H9 (cell line): ENCODE measurements at regions not wholly inside any gene's neighbourhood (a gene's known extent, or its start where the extent isn't known, plus 50 kb on each side); places are given as distances from the start of the nearest gene placed in this dataset.

Experiments used
- DNase-seq: peaks from one replicate; pipeline ENCODE4 v3.0.0-alpha.2; 2017
- H2AFZ ChIP-seq: one replicate; pipeline ENCODE4 v1.6.1; 2013; ENCODE audit warnings: mild to moderate bottlenecking, low read length, control low read depth, moderate library complexity
- H2AK5ac ChIP-seq: 2 replicates; pipeline ENCODE4 v1.6.1; 2013; ENCODE audit warnings: low read length, control low read depth, mixed read lengths; ENCODE audit not compliant: insufficient read length
- H2BK120ac ChIP-seq: one replicate; pipeline ENCODE4 v1.6.1; 2013; ENCODE audit warnings: low read depth, mild to moderate bottlenecking, low read length, control low read depth, inconsistent platforms; ENCODE audit not compliant: poor library complexity, severe bottlenecking
- H2BK12ac ChIP-seq: 2 replicates; pipeline ENCODE4 v1.6.1; 2013; ENCODE audit warnings: low read length, control low read depth, mixed read lengths, low read depth; ENCODE audit not compliant: insufficient read length
- H2BK15ac ChIP-seq: 2 replicates; pipeline ENCODE4 v1.6.1; 2013; ENCODE audit warnings: low read depth, low read length, control low read depth
- H2BK20ac ChIP-seq: one replicate; pipeline ENCODE4 v1.6.1; 2013; ENCODE audit warnings: low read depth, mild to moderate bottlenecking, low read length, control low read depth, inconsistent platforms; ENCODE audit not compliant: poor library complexity, severe bottlenecking
- H2BK5ac ChIP-seq: 2 replicates; pipeline ENCODE4 v1.6.1; 2013; ENCODE audit warnings: low read length, control low read depth, mixed read lengths; ENCODE audit not compliant: insufficient read length
- H3K14ac ChIP-seq: 2 replicates; pipeline ENCODE4 v1.6.1; 2013; ENCODE audit warnings: low read length, control low read depth; ENCODE audit not compliant: insufficient read depth
- H3K18ac ChIP-seq: 2 replicates; pipeline ENCODE4 v1.6.1; 2013; ENCODE audit warnings: low read depth, mild to moderate bottlenecking, mixed read lengths, low read length, control low read depth; ENCODE audit not compliant: insufficient read length
- H3K23ac ChIP-seq: 2 replicates; pipeline ENCODE4 v1.6.1; 2013; ENCODE audit warnings: low read length, control low read depth, mixed read lengths, low read depth; ENCODE audit not compliant: insufficient read length
- H3K23me2 ChIP-seq: 2 replicates; pipeline ENCODE4 v1.6.1; 2013; ENCODE audit warnings: low read depth, mild to moderate bottlenecking, mixed read lengths, low read length, control low read depth; ENCODE audit not compliant: insufficient read length, poor library complexity, severe bottlenecking
- H3K27ac ChIP-seq: 2 replicates; pipeline ENCODE4 v1.5.1; 2013; ENCODE audit warnings: low read length, control low read depth, mixed read lengths, low read depth; ENCODE audit not compliant: insufficient read length
- H3K27me3 ChIP-seq: 2 replicates; pipeline ENCODE4 v1.6.1; 2013; ENCODE audit warnings: low read length, control low read depth, inconsistent platforms; ENCODE audit not compliant: insufficient read depth
- H3K4ac ChIP-seq: 2 replicates; pipeline ENCODE4 v1.6.1; 2013; ENCODE audit warnings: low read depth, mild to moderate bottlenecking, control low read depth, inconsistent platforms, low read length, moderate library complexity
- H3K4me1 ChIP-seq: 2 replicates; pipeline ENCODE4 v1.6.1; 2013; ENCODE audit warnings: low read length, control low read depth, inconsistent platforms; ENCODE audit not compliant: insufficient read depth
- H3K4me2 ChIP-seq: 2 replicates; pipeline ENCODE4 v1.6.1; 2013; ENCODE audit warnings: low read length, control low read depth, mixed read lengths; ENCODE audit not compliant: insufficient read length, insufficient read depth
- H3K56ac ChIP-seq: 2 replicates; pipeline ENCODE4 v1.6.1; 2013; ENCODE audit warnings: low read depth, mild to moderate bottlenecking, mixed read lengths, low read length, control low read depth; ENCODE audit not compliant: insufficient read length
- H3K79me1 ChIP-seq: 2 replicates; pipeline ENCODE4 v1.6.1; 2013; ENCODE audit warnings: low read depth, mild to moderate bottlenecking, moderate library complexity, low read length, control low read depth, inconsistent platforms; ENCODE audit not compliant: insufficient read depth, poor library complexity, severe bottlenecking
- H3K79me2 ChIP-seq: 2 replicates; pipeline ENCODE4 v1.6.1; 2013; ENCODE audit warnings: low read length, control low read depth, inconsistent platforms; ENCODE audit not compliant: insufficient read depth
- H3K9ac ChIP-seq: 2 replicates; pipeline ENCODE4 v1.6.1; 2013; ENCODE audit warnings: low read length, control low read depth, mixed read lengths; ENCODE audit not compliant: insufficient read length; ENCODE audit errors: extremely low read depth
- H3K9me3 ChIP-seq: one replicate; pipeline ENCODE4 v1.6.1; 2013; ENCODE audit warnings: low read depth, low read length, inconsistent platforms; ENCODE audit not compliant: control insufficient read depth
- H3T11ph ChIP-seq: one replicate; pipeline ENCODE4 v1.6.1; 2013; ENCODE audit warnings: mild to moderate bottlenecking, low read length, control low read depth, inconsistent platforms
- H4K20me1 ChIP-seq: one replicate; pipeline ENCODE4 v1.6.1; 2013; ENCODE audit not compliant: control insufficient read depth, insufficient read length, insufficient read depth
- H4K5ac ChIP-seq: 2 replicates; pipeline ENCODE4 v1.6.1; 2013; ENCODE audit warnings: low read depth, mild to moderate bottlenecking, mixed read lengths, low read length, control low read depth; ENCODE audit not compliant: insufficient read length
- H4K8ac ChIP-seq: replicated peaks from 2 replicates; pipeline ENCODE4 v1.6.1; 2013; ENCODE audit warnings: low read length, control low read depth, mixed read lengths, low read depth; ENCODE audit not compliant: insufficient read length
- H4K91ac ChIP-seq: 2 replicates; pipeline ENCODE4 v1.6.1; 2013; ENCODE audit warnings: low read depth, mild to moderate bottlenecking, moderate library complexity, mixed read lengths, low read length, control low read depth; ENCODE audit not compliant: insufficient read length
- H3K27ac Mint-ChIP-seq, 3 experiments: 2 replicates in 2 of 3; 3 replicates in 1 of 3; pipeline ENCODE4 v1.8.0; 2020 to 2021; ENCODE audit warnings: mixed read lengths in 3 of 3, mild to moderate bottlenecking in 1 of 3, moderate library complexity in 1 of 3
- H3K27me3 Mint-ChIP-seq: 2 replicates; pipeline ENCODE4 v1.8.0; 2021; ENCODE audit warnings: low read depth, mild to moderate bottlenecking, moderate library complexity, mixed read lengths
- H3K36me3 Mint-ChIP-seq, 3 experiments: 2 replicates in 2 of 3; 3 replicates in 1 of 3; pipeline ENCODE4 v1.8.0; 2020 to 2021; ENCODE audit warnings: low read depth in 3 of 3, mixed read lengths in 3 of 3; ENCODE audit not compliant: insufficient read depth in 1 of 3
- H3K4me1 Mint-ChIP-seq, 2 experiments: 2 replicates each; pipeline ENCODE4 v1.8.0; 2020; ENCODE audit warnings: mixed read lengths in 2 of 2
- H3K4me3 Mint-ChIP-seq, 2 experiments: 2 replicates in 1 of 2; 3 replicates in 1 of 2; pipeline ENCODE4 v1.8.0; 2020 to 2021; ENCODE audit warnings: mild to moderate bottlenecking in 2 of 2, mixed read lengths in 2 of 2, moderate library complexity in 1 of 2
- H3K9me3 Mint-ChIP-seq, 2 experiments: 2 replicates in 1 of 2; 3 replicates in 1 of 2; pipeline ENCODE4 v1.8.0; 2020; ENCODE audit warnings: mild to moderate bottlenecking in 2 of 2, mixed read lengths in 2 of 2, moderate library complexity in 1 of 2
- CTCF ChIP-seq: fragments of 200-600 bp; sonication (generic); conservative IDR thresholded peaks from 3 replicates; pipeline ENCODE4 v1.8.0; 2021; ENCODE audit warnings: antibody characterized with exemption, mild to moderate bottlenecking
- WGBS: extraction: QIAGEN DNeasy Blood & Tissue Kit; methylation state at CpG from one replicate; pipeline ENCODE4 v1.1.7; 2013; ENCODE audit warnings: missing lambda C conversion rate, low lambda C conversion rate, mixed read lengths; ENCODE audit not compliant: insufficient read length; ENCODE audit errors: extremely low coverage; 5-methylcytosine and 5-hydroxymethylcytosine counted together

DNA sequence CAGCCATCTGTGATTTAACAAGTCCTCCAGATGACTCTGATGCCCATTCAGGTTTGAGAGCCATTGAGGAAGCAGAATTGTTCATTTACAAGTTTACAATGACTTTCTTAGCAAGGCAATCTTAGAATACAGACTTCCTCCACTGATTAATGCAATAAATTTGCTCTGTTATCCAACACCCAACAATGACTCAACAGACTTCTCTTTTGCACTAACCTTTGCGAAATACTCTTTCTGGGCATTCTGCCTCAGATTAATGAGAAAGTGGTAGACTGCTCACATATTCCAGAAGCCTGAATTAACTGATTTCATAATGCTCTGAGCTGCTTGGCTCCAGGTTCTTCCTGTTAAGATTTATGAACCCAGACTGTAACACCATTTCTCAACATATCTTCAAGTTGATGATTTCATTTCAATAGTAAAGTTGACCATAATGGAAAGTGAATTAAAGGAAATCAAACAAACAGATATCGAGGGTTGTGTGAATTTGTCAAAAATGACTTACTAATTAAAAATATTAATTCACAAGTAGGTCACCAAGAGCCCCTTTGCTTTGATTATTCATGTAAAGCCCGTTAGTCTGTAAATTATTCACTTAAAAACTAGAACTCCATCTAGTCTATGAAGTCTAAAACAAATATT is 70.5 kb upstream of the BLID start:
- peaks cover 0 to 2% of the 10 kb centered on the region in 2 experiments; a peak in 3 of 4 replicates for H3K4me1 Mint-ChIP-seq
- no peak overlapping the region for H3K18ac ChIP-seq
- H2AK5ac ChIP-seq = no peak overlapping the region
- no peak overlapping the region for H4K5ac ChIP-seq
- no peak overlapping the region for H3T11ph ChIP-seq
- no peak overlapping the region for H2BK20ac ChIP-seq
- no peaks in the 10 kb centered on the region for H3K4me1 ChIP-seq
- no peak overlapping the region for H3K14ac ChIP-seq
- H3K9me3 Mint-ChIP-seq = no peaks in the 10 kb centered on the region
- no peak for TF ChIP-seq CTCF
- H4K20me1 ChIP-seq = no peaks in the 10 kb centered on the region
- H3K56ac ChIP-seq = no peak overlapping the region
- no peak overlapping the region for H3K4ac ChIP-seq
- H3K79me1 ChIP-seq = no peaks in the 10 kb centered on the region
- H3K4me2 ChIP-seq = no peak overlapping the region
- H2AFZ ChIP-seq = no peak overlapping the region
- no peak overlapping the region for H2BK12ac ChIP-seq
- H4K8ac ChIP-seq = no peak overlapping the region
- WGBS = no CpG with 5 or more reads among the region's 3 CpGs
- no peaks in the 10 kb centered on the region; the same call in 1 of the 2 replicates for H3K27me3 Mint-ChIP-seq
- no peak for DNase-seq
- no peak overlapping the region for H4K91ac ChIP-seq
- H3K27ac Mint-ChIP-seq = no peak overlapping the region
- H3K9ac ChIP-seq = no peak overlapping the region
- H3K4me3 Mint-ChIP-seq = no peak overlapping the region
- no peak overlapping the region for H2BK15ac ChIP-seq
- H3K36me3 Mint-ChIP-seq = no peaks in the 10 kb centered on the region
- H2BK5ac ChIP-seq = no peak overlapping the region
- H3K23me2 ChIP-seq = no peaks in the 10 kb centered on the region
- no peaks in the 10 kb centered on the region for H3K9me3 ChIP-seq
- no peaks in the 10 kb centered on the region for H3K27me3 ChIP-seq
- no peak overlapping the region for H3K23ac ChIP-seq
- no peak overlapping the region for H3K27ac ChIP-seq
- no peaks in the 10 kb centered on the region for H3K79me2 ChIP-seq
- H2BK120ac ChIP-seq = no peak overlapping the region
